GM12875 (cell line): ENCODE measurements at regions not wholly inside any gene's neighbourhood (a gene's known extent, or its start where the extent isn't known, plus 50 kb on each side); places are given as distances from the start of the nearest gene placed in this dataset.

Source experiments
- H3K4me3 ChIP-seq: one replicate; pipeline ENCODE4 v1.5.1; 2011; ENCODE audit warnings: low read depth, low read length, control low read depth
- TF ChIP-seq, protein P1 (sequence below): IDR thresholded peaks from 2 replicates; pipeline ENCODE4 v1.5.1; 2011; ENCODE audit warnings: low read depth, mild to moderate bottlenecking, control low read depth, inconsistent platforms, low read length, moderate library complexity, borderline replicate concordance; ENCODE audit not compliant: insufficient read depth

DNA sequence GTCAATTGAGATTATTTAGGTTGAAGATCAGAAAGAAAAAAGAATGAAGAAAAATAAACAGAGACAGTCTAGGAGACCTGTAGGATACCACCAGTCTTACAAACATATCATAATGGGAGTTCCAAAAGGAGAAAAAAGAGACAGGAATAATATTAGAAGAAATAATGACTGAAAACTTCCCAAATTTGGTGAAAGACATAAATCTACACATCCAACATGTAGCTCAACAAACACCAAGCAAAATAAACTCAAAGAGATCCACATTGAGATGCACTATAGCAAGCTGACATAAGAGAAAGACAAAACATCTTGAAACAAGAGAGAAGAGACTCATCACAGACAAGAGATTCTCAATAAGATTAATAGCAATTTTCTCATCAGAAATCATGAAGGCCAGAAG is 274.0 kb downstream of the TFCP2L1 start:
- H3K4me3 ChIP-seq = no peak overlapping the region
- TF ChIP-seq, protein P1, sequence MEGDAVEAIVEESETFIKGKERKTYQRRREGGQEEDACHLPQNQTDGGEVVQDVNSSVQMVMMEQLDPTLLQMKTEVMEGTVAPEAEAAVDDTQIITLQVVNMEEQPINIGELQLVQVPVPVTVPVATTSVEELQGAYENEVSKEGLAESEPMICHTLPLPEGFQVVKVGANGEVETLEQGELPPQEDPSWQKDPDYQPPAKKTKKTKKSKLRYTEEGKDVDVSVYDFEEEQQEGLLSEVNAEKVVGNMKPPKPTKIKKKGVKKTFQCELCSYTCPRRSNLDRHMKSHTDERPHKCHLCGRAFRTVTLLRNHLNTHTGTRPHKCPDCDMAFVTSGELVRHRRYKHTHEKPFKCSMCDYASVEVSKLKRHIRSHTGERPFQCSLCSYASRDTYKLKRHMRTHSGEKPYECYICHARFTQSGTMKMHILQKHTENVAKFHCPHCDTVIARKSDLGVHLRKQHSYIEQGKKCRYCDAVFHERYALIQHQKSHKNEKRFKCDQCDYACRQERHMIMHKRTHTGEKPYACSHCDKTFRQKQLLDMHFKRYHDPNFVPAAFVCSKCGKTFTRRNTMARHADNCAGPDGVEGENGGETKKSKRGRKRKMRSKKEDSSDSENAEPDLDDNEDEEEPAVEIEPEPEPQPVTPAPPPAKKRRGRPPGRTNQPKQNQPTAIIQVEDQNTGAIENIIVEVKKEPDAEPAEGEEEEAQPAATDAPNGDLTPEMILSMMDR = no peak

DNA sequence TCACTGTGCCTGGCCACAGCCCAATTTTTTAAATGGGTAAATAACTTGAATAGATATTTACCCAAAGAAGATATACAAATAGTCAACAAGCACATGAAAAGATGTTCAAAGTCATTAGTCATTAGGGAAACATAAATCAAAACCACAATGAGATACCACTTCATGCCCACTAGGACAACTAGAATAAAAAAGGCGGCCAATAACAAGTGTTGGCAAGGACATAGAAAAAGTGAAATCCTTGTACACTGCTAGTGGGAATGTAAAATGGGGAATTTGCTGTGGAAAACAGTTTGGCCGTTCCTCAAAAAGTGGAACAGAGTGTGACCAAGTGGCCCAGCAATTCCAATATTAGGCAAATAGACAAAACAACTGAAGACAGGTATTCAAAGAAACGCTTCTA is 270.1 kb downstream of the TFCP2L1 start:
- H3K4me3 ChIP-seq = no peak overlapping the region
- TF ChIP-seq, protein P1 = no peak

DNA sequence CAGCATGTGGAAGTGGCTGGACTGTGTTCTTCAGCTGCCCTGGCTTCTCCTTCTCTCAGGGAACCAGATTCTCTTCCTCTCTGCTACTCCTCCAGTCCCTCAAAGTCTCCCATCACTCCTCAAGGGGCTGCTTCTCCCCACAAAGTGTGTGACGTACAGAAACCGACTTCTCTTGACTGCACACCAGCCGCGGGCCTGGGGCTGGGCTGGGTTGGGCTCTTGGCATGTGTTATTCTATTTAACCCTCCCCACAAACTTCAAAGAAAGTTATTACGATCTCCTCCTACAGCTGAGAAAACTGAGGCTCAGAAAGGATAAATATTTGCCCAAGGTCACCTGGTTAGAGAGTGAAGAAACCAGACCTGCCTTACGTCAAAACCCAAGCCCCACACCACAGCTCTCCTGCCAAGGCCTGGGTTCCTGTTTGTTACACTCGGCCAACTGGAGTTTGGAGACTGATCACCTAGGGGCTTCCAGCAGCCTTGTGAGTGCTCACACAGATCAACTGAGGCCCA is 269.0 kb downstream of the TFCP2L1 start:
- TF ChIP-seq, protein P1 = no peak
- no peak overlapping the region for H3K4me3 ChIP-seq

DNA sequence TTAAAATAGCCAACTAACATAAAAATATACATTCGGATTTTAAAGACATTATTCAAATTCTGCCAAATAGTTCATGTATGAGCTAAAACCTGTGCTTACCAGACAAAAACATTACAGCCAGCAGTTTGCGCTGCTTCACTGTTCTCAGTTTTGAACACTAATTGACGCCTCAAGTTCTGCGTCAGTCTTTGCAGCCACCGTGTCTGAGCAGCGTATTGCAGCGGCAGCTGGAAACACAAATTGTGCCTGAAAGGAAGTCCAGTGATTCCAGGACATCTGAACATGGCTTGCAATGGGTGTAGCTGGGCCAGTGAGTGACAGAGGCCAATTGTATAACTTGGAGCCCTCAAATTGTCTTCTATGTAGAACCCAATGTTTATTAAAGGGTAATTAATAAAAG is 267.6 kb downstream of the TFCP2L1 start:
- TF ChIP-seq, protein P1 = no peak
- no peak overlapping the region for H3K4me3 ChIP-seq

DNA sequence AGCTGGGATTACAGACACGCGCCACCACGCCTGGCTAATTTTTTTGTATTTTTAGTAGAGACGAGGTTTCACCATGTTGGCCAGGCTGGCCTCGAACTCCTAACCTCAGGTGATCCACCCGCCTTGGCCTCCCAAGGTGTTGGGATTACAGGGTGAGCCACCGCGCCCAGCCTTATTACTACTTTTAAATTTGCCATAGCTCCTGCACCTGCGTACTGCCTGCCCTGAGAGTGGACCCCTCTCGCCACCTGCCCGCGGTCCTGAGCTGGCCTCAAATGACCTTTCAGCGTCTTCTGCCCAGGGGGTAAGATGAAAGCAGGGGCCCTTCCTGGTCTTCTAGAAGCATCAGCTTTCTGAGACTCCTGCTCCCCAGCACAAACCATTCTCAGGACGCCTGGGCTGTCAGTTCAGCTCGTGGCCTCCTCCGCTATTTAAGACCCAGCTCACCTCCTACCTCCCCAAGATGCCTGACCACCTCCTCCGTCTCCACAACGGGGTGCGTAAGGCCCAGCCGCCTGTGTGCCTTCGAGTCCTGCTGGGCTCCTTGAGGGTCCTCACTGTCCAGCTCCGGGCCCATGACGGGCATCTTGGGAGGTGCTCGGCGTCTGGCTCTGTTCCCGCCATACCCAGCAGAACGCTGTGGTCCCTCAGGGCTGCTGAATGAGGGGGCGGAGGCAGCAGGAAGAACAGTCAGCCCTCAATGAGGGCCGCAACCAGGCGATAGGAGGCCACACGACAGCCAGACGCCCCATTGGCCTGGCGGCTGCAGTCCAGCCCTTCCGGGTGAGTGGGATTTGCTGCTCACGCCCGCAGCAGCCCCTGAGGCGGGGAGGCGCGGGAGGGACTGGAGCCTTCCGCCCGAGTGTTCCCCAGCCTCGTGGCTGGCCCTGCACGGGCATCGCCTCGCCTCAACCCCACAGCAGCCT is 266.6 kb downstream of the TFCP2L1 start:
- H3K4me3 ChIP-seq = no peak overlapping the region
- TF ChIP-seq, protein P1 = no peak

DNA sequence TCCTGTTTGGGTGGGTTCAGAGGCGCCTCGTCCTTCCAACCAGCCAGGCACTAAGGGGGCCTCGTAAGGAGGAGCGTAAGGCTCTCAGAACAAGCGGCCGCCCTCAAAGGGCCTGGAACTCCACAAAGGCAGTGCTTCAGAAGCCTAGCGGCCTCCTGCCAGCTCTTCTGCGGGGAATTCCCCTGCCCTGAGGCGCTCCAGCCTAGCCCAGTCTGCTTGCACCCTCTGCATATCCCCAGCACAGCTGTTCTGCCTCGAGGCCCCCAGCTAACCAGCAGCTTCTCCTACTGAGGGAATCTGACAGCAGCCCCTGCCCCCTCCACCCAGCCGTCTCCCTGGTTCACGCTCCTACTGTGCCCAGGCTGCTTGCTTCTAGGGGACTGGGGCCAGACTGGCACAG is 265.9 kb downstream of the TFCP2L1 start:
- TF ChIP-seq, protein P1 = no peak
- no peak overlapping the region for H3K4me3 ChIP-seq

DNA sequence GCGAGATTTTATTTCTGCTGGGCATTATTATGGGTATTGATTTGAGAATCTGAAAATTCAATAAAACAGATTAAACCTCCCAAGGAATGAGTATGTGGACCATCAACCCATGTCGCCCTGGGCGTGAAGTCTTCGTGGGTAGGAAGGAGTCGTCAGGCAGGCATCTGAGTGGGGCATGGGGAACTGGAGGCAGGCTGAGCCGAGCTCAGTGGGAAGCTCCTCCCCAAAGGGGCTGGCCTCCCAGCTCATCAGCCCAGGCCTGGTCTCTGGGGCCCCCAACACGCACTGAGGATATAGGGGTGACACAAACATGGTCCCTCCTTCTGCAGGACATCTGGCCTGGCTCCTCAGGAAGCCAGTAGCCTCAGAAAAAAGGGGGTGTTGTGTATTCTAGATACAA is 265.2 kb downstream of the TFCP2L1 start:
- TF ChIP-seq, protein P1 = no peak
- H3K4me3 ChIP-seq = no peak overlapping the region
